ENCODE measurements at regions not wholly inside any gene's neighbourhood (a gene's known extent, or its start where the extent isn't known, plus 50 kb on each side); places are given as distances from the start of the nearest gene placed in this dataset.

DNA sequence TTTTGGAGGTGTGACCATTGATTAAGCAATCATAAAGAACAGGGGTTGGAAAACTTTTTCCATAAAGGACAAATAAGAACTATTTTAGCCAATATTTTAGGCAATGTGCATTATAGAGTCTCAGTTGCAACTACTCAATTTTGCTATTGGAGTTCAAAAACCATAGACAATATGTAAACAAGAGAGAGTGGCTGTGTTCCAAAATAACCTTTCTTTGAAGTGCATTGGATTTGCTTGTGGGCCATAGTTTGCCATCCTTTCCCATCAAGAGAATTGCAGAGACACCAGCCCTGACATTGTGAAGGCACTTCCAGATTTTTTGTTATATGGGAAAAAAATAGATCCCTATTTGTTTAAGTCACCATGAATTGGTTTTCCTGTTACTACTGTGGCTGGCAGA is 63.3 kb upstream of the LARGE1 start:
- no peak for ATAC-seq
- FAIRE-seq = no peak
- Histone ChIP-seq H3K4me1 (no peaks in the 10 kb centered on the region), H3K4me3 (no peak overlapping the region), H3K27ac (no peak overlapping the region), H3K4me2 (no peak overlapping the region), H3K9me3 (no peaks in the 10 kb centered on the region)
- POLR2A ChIA-PET = no interaction called here
- no peak for TF ChIP-seq SREBF2 (IDR thresholded peaks at IDR 0.05)
- no peak for TF ChIP-seq FOSL2 (IDR thresholded peaks at IDR 0.05)
- TF ChIP-seq FOSL2 (CRISPR knock-in tag; IDR thresholded peaks at IDR 0.05) = no peak
- TF ChIP-seq POLR2A (IDR thresholded peaks at IDR 0.05; ENCODE audit: low read length) = no peak
- no peak for TF ChIP-seq HOXA7 (CRISPR knock-in tag; IDR thresholded peaks at IDR 0.05)
- TF ChIP-seq, protein P1, sequence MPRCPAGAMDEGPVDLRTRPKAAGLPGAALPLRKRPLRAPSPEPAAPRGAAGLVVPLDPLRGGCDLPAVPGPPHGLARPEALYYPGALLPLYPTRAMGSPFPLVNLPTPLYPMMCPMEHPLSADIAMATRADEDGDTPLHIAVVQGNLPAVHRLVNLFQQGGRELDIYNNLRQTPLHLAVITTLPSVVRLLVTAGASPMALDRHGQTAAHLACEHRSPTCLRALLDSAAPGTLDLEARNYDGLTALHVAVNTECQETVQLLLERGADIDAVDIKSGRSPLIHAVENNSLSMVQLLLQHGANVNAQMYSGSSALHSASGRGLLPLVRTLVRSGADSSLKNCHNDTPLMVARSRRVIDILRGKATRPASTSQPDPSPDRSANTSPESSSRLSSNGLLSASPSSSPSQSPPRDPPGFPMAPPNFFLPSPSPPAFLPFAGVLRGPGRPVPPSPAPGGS (IDR thresholded peaks at IDR 0.05) = no peak
- TF ChIP-seq, protein P2, sequence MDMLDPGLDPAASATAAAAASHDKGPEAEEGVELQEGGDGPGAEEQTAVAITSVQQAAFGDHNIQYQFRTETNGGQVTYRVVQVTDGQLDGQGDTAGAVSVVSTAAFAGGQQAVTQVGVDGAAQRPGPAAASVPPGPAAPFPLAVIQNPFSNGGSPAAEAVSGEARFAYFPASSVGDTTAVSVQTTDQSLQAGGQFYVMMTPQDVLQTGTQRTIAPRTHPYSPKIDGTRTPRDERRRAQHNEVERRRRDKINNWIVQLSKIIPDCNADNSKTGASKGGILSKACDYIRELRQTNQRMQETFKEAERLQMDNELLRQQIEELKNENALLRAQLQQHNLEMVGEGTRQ (IDR thresholded peaks at IDR 0.05) = no peak
- no peak for TF ChIP-seq ZNF302 (CRISPR knock-in tag; IDR thresholded peaks at IDR 0.05)
- no peak for DNase-seq (ENCODE audit: low read depth in 1 of 2, low spot score in 1 of 2)
- CTCF ChIA-PET = no interaction called here

DNA sequence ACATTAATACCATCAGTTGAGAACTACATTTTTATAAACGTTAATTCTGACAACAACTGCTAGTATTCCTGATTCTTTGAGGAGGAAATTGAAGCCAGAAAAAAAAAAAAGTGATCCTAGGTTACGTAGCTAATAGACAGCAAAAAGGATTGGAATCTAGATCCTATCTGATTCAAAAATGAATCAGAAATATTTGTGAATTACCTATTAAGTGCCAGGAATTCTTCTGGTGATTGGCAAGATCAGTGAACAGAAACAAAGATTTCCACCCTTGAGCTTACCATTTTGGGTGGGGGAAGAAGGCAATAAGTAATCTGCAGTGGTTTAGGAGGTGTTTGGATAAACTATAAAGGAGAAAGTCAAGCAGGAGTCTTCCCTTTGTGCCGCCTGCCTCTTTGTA is 63.9 kb upstream of the LARGE1 start:
- Histone ChIP-seq H3K4me2 (no peak overlapping the region), H3K4me1 (no peaks in the 10 kb centered on the region), H3K4me3 (no peak overlapping the region), H3K9me3 (no peaks in the 10 kb centered on the region), H3K27ac (no peak overlapping the region)
- 19% methylated on average over 3 of the region's 3 CpGs for WGBS (ENCODE audit: missing lambda C conversion rate)
- DNase-seq (ENCODE audit: low read depth in 1 of 2, low spot score in 1 of 2) = no peak
- TF ChIP-seq BHLHE40 (IDR thresholded peaks at IDR 0.05; ENCODE audit: low read depth, low read length) (no peak), EHF (CRISPR knock-in tag; IDR thresholded peaks at IDR 0.05) (no peak), MAFK (IDR thresholded peaks at IDR 0.05; ENCODE audit: partially characterized antibody) (no peak)
- TF ChIP-seq, protein P3, sequence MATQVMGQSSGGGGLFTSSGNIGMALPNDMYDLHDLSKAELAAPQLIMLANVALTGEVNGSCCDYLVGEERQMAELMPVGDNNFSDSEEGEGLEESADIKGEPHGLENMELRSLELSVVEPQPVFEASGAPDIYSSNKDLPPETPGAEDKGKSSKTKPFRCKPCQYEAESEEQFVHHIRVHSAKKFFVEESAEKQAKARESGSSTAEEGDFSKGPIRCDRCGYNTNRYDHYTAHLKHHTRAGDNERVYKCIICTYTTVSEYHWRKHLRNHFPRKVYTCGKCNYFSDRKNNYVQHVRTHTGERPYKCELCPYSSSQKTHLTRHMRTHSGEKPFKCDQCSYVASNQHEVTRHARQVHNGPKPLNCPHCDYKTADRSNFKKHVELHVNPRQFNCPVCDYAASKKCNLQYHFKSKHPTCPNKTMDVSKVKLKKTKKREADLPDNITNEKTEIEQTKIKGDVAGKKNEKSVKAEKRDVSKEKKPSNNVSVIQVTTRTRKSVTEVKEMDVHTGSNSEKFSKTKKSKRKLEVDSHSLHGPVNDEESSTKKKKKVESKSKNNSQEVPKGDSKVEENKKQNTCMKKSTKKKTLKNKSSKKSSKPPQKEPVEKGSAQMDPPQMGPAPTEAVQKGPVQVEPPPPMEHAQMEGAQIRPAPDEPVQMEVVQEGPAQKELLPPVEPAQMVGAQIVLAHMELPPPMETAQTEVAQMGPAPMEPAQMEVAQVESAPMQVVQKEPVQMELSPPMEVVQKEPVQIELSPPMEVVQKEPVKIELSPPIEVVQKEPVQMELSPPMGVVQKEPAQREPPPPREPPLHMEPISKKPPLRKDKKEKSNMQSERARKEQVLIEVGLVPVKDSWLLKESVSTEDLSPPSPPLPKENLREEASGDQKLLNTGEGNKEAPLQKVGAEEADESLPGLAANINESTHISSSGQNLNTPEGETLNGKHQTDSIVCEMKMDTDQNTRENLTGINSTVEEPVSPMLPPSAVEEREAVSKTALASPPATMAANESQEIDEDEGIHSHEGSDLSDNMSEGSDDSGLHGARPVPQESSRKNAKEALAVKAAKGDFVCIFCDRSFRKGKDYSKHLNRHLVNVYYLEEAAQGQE (IDR thresholded peaks at IDR 0.05) = no peak
- no peak for ATAC-seq
- FAIRE-seq = no peak
- POLR2A ChIA-PET = no interaction called here
- CTCF ChIA-PET = no interaction called here

DNA sequence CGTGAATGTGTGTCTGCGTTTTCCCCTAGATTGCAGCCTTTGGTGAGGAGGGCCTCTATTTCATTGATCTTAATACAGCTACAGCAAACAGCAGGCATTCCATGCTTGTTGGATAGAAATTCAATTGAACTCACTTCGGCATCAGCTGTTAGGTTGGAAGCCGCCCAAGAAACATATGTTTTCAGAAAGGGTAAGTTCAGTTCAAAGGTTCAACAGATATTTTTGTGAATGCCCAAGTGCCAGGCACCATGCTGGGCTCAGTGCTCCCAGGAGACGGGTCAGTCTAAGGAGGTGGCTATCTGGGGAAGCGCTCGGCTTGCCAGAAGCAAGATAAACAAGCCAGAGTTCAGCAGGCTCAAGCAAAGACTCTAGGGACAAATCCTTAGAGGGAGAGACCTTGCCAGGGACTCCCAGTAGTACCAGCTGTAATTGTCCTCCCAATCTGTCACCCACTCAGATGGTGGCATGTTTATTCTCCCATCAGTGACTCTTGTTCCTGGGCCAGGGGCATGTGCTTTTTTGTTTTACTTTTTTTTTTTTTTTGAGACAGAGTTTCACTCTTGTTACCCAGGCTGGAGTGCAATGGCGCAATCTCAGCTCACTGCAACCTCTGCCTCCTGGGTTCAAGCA is 64.5 kb upstream of the LARGE1 start:
- H3K27ac ChIP-seq = no peak overlapping the region
- TF ChIP-seq MYC (IDR thresholded peaks at IDR 0.05; ENCODE audit: borderline replicate concordance, low read length) = no peak
- TF ChIP-seq HOXB5 (CRISPR knock-in tag; IDR thresholded peaks at IDR 0.05) = no peak
- TF ChIP-seq SMC3 (IDR thresholded peaks at IDR 0.05) = no peak
- no peak for TF ChIP-seq POLR2A (IDR thresholded peaks at IDR 0.05; ENCODE audit: low read length)
- TF ChIP-seq, protein P1 (IDR thresholded peaks at IDR 0.05) = no peak
- TF ChIP-seq, protein P2 (IDR thresholded peaks at IDR 0.05) = no peak
- no peak for TF ChIP-seq JUNB (IDR thresholded peaks at IDR 0.05)
- no peak for TF ChIP-seq RFX5 (IDR thresholded peaks at IDR 0.05)
- TF ChIP-seq, protein P4, sequence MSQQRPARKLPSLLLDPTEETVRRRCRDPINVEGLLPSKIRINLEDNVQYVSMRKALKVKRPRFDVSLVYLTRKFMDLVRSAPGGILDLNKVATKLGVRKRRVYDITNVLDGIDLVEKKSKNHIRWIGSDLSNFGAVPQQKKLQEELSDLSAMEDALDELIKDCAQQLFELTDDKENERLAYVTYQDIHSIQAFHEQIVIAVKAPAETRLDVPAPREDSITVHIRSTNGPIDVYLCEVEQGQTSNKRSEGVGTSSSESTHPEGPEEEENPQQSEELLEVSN (IDR thresholded peaks at IDR 0.05; ENCODE audit: borderline replicate concordance, low read depth) = no peak
- TF ChIP-seq, protein P5, sequence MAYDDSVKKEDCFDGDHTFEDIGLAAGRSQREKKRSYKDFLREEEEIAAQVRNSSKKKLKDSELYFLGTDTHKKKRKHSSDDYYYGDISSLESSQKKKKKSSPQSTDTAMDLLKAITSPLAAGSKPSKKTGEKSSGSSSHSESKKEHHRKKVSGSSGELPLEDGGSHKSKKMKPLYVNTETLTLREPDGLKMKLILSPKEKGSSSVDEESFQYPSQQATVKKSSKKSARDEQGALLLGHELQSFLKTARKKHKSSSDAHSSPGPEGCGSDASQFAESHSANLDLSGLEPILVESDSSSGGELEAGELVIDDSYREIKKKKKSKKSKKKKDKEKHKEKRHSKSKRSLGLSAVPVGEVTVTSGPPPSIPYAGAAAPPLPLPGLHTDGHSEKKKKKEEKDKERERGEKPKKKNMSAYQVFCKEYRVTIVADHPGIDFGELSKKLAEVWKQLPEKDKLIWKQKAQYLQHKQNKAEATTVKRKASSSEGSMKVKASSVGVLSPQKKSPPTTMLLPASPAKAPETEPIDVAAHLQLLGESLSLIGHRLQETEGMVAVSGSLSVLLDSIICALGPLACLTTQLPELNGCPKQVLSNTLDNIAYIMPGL (CRISPR knock-in tag; IDR thresholded peaks at IDR 0.05; ENCODE audit: borderline replicate concordance) = no peak
- no peak for TF ChIP-seq EHF (CRISPR knock-in tag; IDR thresholded peaks at IDR 0.05)
- TF ChIP-seq CBX8 (IDR thresholded peaks at IDR 0.05) = no peak
- no peak for TF ChIP-seq HOXB13 (CRISPR knock-in tag; IDR thresholded peaks at IDR 0.05; ENCODE audit: low read depth)
- no peak for TF ChIP-seq ZFP36 (IDR thresholded peaks at IDR 0.05; ENCODE audit: borderline replicate concordance, partially characterized antibody)
- no peak for TF ChIP-seq EHMT2 (IDR thresholded peaks at IDR 0.05; ENCODE audit: low read depth)
- no peak for TF ChIP-seq KDM1A (IDR thresholded peaks at IDR 0.05; ENCODE audit: low read depth)
- CTCF ChIA-PET = no interaction called here
- H3K4me3 ChIP-seq = no peak overlapping the region
- DNase-seq (ENCODE audit: low read depth in 1 of 2, low spot score in 1 of 2) = no peak
- 2% methylated on average over 7 of the region's 8 CpGs for WGBS (ENCODE audit: missing lambda C conversion rate)
- no peaks in the 10 kb centered on the region for H3K4me1 ChIP-seq
- no peak for FAIRE-seq
- POLR2A ChIA-PET = no interaction called here
- no peak overlapping the region for H3K4me2 ChIP-seq
- H3K9me3 ChIP-seq = no peaks in the 10 kb centered on the region
- no peak for ATAC-seq
